Upper lobe of right lung (tissue), 1 donor: ENCODE measurements at regions not wholly inside any gene's neighbourhood (a gene's known extent, or its start where the extent isn't known, plus 50 kb on each side); places are given as distances from the start of the nearest gene placed in this dataset.

ENCODE experiments used
- ATAC-seq: fragments of 200-7000 bp; cut with Tn5 transposase; one replicate; pipeline ENCODE4 v1.9.1; 2020; ENCODE audit warnings: mild to moderate bottlenecking, moderate library complexity
- DNase-seq: peaks from one replicate; pipeline ENCODE4 v3.0.0-alpha.2; 2020
- H3K27ac ChIP-seq: fragments of 200-600 bp; one replicate; pipeline ENCODE4 v1.8.0; 2022
- H3K27me3 ChIP-seq: fragments of 200-600 bp; one replicate; pipeline ENCODE4 v1.8.0; 2022; ENCODE audit warnings: mild to moderate bottlenecking
- H3K36me3 ChIP-seq: fragments of 200-600 bp; one replicate; pipeline ENCODE4 v1.8.0; 2022
- H3K4me1 ChIP-seq: fragments of 200-600 bp; one replicate; pipeline ENCODE4 v1.8.0; 2022
- H3K4me3 ChIP-seq: fragments of 200-600 bp; one replicate; pipeline ENCODE4 v1.8.0; 2022; ENCODE audit warnings: mild to moderate bottlenecking
- H3K9me3 ChIP-seq: fragments of 200-600 bp; one replicate; pipeline ENCODE4 v1.8.0; 2022
- CTCF ChIP-seq: fragments of 200-600 bp; IDR thresholded peaks from one replicate; pipeline ENCODE4 v1.8.0; 2022; ENCODE audit warnings: antibody characterized with exemption
- intact Hi-C: fragments of 100-400 bp; cut with DNase I; formaldehyde crosslinking; loops from one replicate; pipeline ENCODE4 v1.11.0; 2022
- donor health status: DM: no; HTN: yes; CAD: no; lungs with severe emphysema.

DNA sequence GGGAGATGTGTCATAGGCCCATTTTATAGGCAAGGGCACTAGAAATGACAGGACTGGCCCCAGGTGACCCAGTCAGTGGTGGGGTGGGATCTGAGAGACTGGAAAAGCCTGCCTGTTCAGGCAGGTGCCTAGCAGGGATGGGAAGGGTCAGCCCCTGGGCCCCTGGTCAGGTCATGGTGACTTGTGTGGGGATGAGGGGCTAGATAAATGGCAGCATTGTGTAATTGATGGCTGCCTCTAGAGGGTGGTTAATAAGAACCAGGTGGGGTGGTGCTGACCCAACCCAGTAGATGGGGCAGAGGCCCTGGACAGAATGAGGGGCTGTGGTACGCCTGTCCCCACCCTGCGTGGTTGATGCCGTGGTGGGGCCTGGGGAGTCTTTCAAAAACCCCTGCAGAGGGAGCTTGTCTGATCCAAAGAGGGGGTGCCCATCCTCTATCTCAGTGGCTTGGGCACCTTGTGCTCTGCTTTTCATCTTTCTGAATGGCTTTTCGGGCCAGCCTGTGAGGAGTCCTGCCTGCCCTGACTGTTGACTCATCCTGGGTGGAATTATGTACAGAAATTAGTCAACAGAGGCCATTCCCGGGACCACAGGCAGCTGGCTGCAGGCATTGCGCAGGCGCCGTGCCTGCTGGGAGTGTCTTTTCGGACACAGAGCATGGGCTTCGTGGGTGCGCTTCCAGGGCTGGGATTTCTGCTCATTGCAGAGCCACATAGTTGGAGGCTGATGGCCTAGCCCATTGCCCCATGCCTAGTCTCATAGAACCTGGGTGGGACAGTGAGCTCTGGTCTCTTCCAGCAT lies 93.6 kb upstream of the PITX1 start:
- DNase-seq (no peak), ATAC-seq (no peak)
- intact Hi-C loops = no loop called here
- Histone ChIP-seq H3K4me1 (no peaks in the 10 kb centered on the region), H3K9me3 (no peaks in the 10 kb centered on the region), H3K36me3 (no peaks in the 10 kb centered on the region), H3K4me3 (no peak overlapping the region), H3K27ac (no peak overlapping the region), H3K27me3 (no peaks in the 10 kb centered on the region)
- TF ChIP-seq CTCF = no peak

DNA sequence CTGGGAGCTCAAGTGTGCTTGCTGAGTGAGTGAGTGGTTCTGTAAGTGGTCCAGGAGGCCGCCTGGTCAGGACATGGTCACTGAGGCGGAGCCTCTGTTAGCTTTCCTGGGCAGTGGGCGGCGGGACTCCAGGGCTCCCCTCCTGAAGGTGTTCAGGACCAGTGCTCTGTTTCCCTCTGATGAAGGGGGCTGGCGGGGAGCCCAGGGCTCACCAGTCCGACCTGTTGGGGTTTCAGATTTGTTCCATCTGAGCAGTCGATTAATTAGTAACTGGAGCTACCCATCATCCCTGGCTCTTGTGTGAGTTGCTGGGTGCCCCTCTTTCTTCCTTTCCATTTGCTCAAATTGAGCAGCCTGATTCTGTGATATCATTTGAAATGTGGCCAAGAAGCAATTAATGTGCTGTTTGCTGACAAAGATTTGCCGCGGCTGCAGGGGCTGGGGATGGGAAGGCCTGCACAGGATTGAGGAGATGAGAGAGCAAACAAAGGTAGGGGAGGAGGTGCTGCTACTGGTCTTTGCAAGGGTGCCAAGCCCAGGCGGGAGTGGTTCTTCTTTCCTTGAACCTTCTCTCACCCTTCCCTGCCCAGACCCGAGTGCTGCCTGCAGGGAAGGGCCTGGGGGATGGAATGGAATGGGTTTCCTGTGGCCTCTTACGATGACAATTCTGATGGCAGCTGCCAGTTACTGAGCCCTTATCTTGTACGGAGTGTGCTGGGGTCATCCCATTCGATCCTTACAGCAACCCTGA lies 92.8 kb upstream of the PITX1 start:
- H3K4me1 ChIP-seq = no peaks in the 10 kb centered on the region
- no peaks in the 10 kb centered on the region for H3K36me3 ChIP-seq
- H3K27me3 ChIP-seq = no peaks in the 10 kb centered on the region
- ATAC-seq (peak; percentile 30), DNase-seq (no peak)
- no peak overlapping the region for H3K4me3 ChIP-seq
- TF ChIP-seq CTCF = no peak
- no peak overlapping the region for H3K27ac ChIP-seq
- H3K9me3 ChIP-seq = no peaks in the 10 kb centered on the region
- intact Hi-C loops = no loop called here

GRCh38 chr5:135124724-135125123 lies 90.7 kb upstream of the PITX1 start:
- no peak for TF ChIP-seq CTCF
- intact Hi-C loops = no loop called here
- ATAC-seq (no peak), DNase-seq (no peak)
- Histone ChIP-seq H3K4me3 (no peak overlapping the region), H3K27ac (no peak overlapping the region), H3K27me3 (no peaks in the 10 kb centered on the region), H3K4me1 (no peaks in the 10 kb centered on the region), H3K36me3 (no peaks in the 10 kb centered on the region), H3K9me3 (no peaks in the 10 kb centered on the region)

DNA sequence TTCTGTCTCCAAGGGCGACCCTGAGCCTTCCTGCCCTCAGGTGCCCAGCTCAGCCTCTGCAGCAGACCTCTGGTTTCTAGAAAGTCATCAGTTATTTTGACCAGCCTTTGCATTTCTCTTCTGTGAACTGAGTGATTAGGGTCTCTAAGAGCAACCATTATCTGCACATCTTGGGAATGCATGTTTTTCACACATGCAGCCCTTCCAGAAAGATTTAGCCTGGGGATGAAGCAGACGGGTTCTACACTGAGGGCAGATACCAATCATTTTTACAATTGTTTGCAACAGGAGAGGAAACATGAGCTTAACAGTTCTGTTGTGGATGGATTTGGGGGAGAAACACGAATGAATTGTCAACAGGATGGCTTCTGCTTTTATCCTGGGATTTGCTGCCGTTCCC lies 90.1 kb upstream of the PITX1 start:
- no peak for ATAC-seq
- no peak overlapping the region for H3K27ac ChIP-seq
- no peak overlapping the region for H3K4me3 ChIP-seq
- no peak for DNase-seq
- no peaks in the 10 kb centered on the region for H3K4me1 ChIP-seq
- TF ChIP-seq CTCF = no peak
- H3K27me3 ChIP-seq = no peaks in the 10 kb centered on the region
- intact Hi-C loops = no loop called here
- H3K9me3 ChIP-seq = no peaks in the 10 kb centered on the region
- H3K36me3 ChIP-seq = no peaks in the 10 kb centered on the region

GRCh38 chr5:135122797-135123196 lies 88.8 kb upstream of the PITX1 start:
- Histone ChIP-seq H3K36me3 (no peaks in the 10 kb centered on the region), H3K4me3 (no peak overlapping the region), H3K27ac (no peak overlapping the region), H3K4me1 (no peaks in the 10 kb centered on the region), H3K9me3 (no peaks in the 10 kb centered on the region), H3K27me3 (no peaks in the 10 kb centered on the region)
- DNase-seq = no peak
- no peak for ATAC-seq
- no peak for TF ChIP-seq CTCF
- intact Hi-C loops = no loop called here
